ENCODE measurements at regions not wholly inside any gene's neighbourhood (a gene's known extent, or its start where the extent isn't known, plus 50 kb on each side); places are given as distances from the start of the nearest gene placed in this dataset.

- TF ChIP-seq MAX (IDR thresholded peaks at IDR 0.05): no peak
Measured at GRCh38 chr5:44626846-44627245, 181.9 kb upstream of the MRPS30 start (continued).

- Histone ChIP-seq H3K79me2 (ENCODE audit: control insufficient read depth in 1 of 2, insufficient read depth in 2 of 2, low read length in 2 of 2) (no peaks in the 10 kb centered on the region), H3K4me3 (ENCODE audit: extremely low read depth in 1 of 4, insufficient read depth in 2 of 4, low read depth in 3 of 4, low read length in 4 of 4) (no peak overlapping the region), H3K56ac (replicated peaks; ENCODE audit: insufficient read length, low read depth, low read length) (no peak overlapping the region), H3K9ac (replicated peaks in 1 of 4; ENCODE audit: extremely low read depth in 1 of 4, low read depth in 3 of 4, low read length in 3 of 4) (no peak overlapping the region), H3K23me2 (ENCODE audit: low read depth, low read length) (no peaks in the 10 kb centered on the region), H2BK120ac (replicated peaks; ENCODE audit: low read depth, low read length) (no peak overlapping the region), H2AK5ac (ENCODE audit: low read depth, low read length) (no peak overlapping the region), H2BK5ac (ENCODE audit: low read depth, low read length) (no peak overlapping the region), H3K18ac (ENCODE audit: extremely low read depth, low read length) (no peak overlapping the region), H4K20me1 (replicated peaks in 1 of 2; ENCODE audit: control insufficient read depth in 1 of 2, insufficient read depth in 2 of 2, low read length in 2 of 2) (no peaks in the 10 kb centered on the region), H2BK20ac (ENCODE audit: low read length) (no peak overlapping the region), H3K36me3 (ENCODE audit: control insufficient read depth in 2 of 4, insufficient read depth in 4 of 4, low read length in 3 of 4) (no peaks in the 10 kb centered on the region), H3K79me1 (ENCODE audit: low read depth, low read length) (no peaks in the 10 kb centered on the region), H2BK12ac (ENCODE audit: low read depth, low read length) (no peak overlapping the region), H3K4me2 (ENCODE audit: insufficient read depth in 1 of 2, low read depth in 2 of 2, low read length in 2 of 2) (no peak overlapping the region), H3K27me3 (replicated peaks in 1 of 4; ENCODE audit: control insufficient read depth in 3 of 4, extremely low read depth in 1 of 4, insufficient read depth in 3 of 4, low read length in 3 of 4) (no peaks in the 10 kb centered on the region), H3K4ac (replicated peaks; ENCODE audit: insufficient read length, low read depth, low read length) (no peak overlapping the region), H2BK15ac (ENCODE audit: low read length) (no peak overlapping the region), H4K8ac (ENCODE audit: extremely low read depth, insufficient read depth, low read length) (no peak overlapping the region), H3K14ac (ENCODE audit: insufficient read length) (no peak overlapping the region), H3K9me3 (ENCODE audit: insufficient read depth in 2 of 2, low read depth in 1 of 2, low read length in 1 of 2) (no peaks in the 10 kb centered on the region), H3K23ac (ENCODE audit: insufficient read length) (no peak overlapping the region), H3K4me1 (replicated peaks in 1 of 4; ENCODE audit: control insufficient read depth in 3 of 4, insufficient read depth in 4 of 4, low read length in 3 of 4) (no peaks in the 10 kb centered on the region), H2AFZ (ENCODE audit: low read length) (no peak overlapping the region), H3K27ac (ENCODE audit: low read depth, low read length) (no peak overlapping the region), H4K5ac (ENCODE audit: insufficient read length, low read depth, low read length) (no peak overlapping the region), H4K91ac (replicated peaks; ENCODE audit: insufficient read length, low read length) (no peak overlapping the region)
- CTCF ChIA-PET (ENCODE audit: partially characterized antibody): no interaction called here
- WGBS, 2 experiments (ENCODE audit: extremely low coverage in 1 of 2, insufficient coverage in 1 of 2, insufficient read length in 1 of 2, insufficient replicate concordance in 2 of 2, low coverage in 1 of 2, low lambda C conversion rate in 2 of 2, missing lambda C conversion rate in 1 of 2): 80% methylated on average over 4 of the region's 4 CpGs; no CpG with 5 or more reads in 1 of the 2 experiments
- no peak for DNase-seq (ENCODE audit: low read depth in 1 of 2, low spot score in 2 of 2)
- FAIRE-seq: no peak
- POLR2A ChIA-PET (ENCODE audit: partially characterized antibody): no interaction called here
- TF ChIP-seq EP300 (IDR thresholded peaks at IDR 0.05; ENCODE audit: borderline replicate concordance in 1 of 2, low read depth in 2 of 2, low read length in 2 of 2) (no peak), SIRT6 (IDR thresholded peaks at IDR 0.05; ENCODE audit: low read length) (no peak), SP4 (IDR thresholded peaks at IDR 0.05; ENCODE audit: low read length) (no peak), ZNF274 (IDR thresholded peaks at IDR 0.05; ENCODE audit: borderline replicate concordance, extremely low read depth, low read length) (no peak), CTBP2 (IDR thresholded peaks at IDR 0.05; ENCODE audit: borderline replicate concordance, insufficient read depth, insufficient read length, low read length) (no peak), FOSL1 (IDR thresholded peaks at IDR 0.05; ENCODE audit: insufficient read depth, low read depth, low read length) (no peak), SUZ12 (IDR thresholded peaks at IDR 0.05; ENCODE audit: low read length) (no peak), RXRA (IDR thresholded peaks at IDR 0.05; ENCODE audit: insufficient read depth, low read depth, low read length) (no peak), EZH2 (IDR thresholded peaks at IDR 0.05; ENCODE audit: low read depth, low read length, severe bottlenecking) (no peak), POLR2AphosphoS5 (IDR thresholded peaks at IDR 0.05; ENCODE audit: low read depth, low read length) (no peak), BCL11A (IDR thresholded peaks at IDR 0.05; ENCODE audit: low read depth in 2 of 2, low read length in 2 of 2) (no peak), TAF7 (optimal IDR thresholded peaks at IDR 0.05; ENCODE audit: borderline replicate concordance, low read depth, low read length) (no peak)
Measured at GRCh38 chr5:44622331-44622730, 186.4 kb upstream of the MRPS30 start.

All from H1 (cell line).